RCC 7860 (cell line): ENCODE measurements at regions not wholly inside any gene's neighbourhood (a gene's known extent, or its start where the extent isn't known, plus 50 kb on each side); places are given as distances from the start of the nearest gene placed in this dataset.

Source experiments
- DNase-seq: peaks from one replicate; pipeline ENCODE4 v3.0.0-alpha.2; 2015; ENCODE audit warnings: low spot score
- FAIRE-seq: peaks from 2 replicates; lab custom pipeline; 2012; peaks lifted over from hg19 to GRCh38; lab: Jason Lieb, UNC

DNA sequence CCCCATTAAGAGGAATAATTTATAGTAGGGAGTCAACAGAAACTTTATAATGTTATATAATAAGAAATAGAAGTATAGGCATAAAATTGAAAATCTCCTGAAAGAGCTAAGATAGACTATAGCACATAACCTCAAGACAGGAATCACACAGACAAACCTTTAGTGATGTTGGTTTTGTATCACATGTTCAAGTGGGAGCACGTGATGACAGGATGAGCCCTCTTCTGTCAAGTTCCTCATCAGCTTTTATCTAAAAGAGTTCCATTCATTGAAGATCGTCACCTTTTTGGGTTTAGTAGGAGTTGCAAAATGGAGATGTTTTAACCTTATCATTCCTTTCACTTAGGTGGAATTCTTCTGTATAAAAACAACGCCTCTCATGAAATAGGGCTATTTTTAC lies 127.0 kb downstream of the MCHR2 start:
- FAIRE-seq = no peak

DNA sequence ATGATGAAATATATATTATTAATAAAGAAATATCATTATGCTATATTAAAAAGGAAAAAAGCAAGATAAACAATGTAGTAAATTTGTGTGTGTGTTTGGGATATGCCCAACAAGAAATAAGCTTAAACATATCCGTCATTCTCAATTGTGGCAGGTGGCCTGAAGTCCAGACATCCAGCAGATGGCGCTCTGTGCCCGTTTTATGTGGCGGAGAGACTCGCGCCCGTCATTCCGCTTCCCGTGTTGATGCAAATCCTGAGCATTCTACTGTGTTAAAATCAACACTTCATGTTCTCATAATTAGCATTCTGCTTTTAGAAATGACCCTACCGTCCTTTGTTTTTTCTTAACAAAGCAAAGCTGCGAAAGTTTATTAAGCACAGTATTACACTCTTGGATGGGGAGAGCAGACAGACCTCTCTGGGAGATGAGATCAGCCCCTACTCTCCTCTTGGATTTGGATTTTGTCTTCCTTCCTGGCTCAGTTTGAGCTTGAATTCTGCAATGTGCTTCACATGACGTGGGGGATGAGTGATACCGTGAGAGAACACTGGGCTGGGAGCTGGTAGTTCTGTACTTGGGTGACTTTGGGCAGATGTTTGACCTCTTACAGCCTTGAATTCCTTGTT lies 125.8 kb downstream of the MCHR2 start:
- FAIRE-seq (peak; percentile 36), DNase-seq (peak; percentile 21)

More for the DNA sequence above, 127.0 kb downstream of the MCHR2 start:
- no peak for DNase-seq
